PC-3 (cell line): ENCODE measurements at regions not wholly inside any gene's neighbourhood (a gene's known extent, or its start where the extent isn't known, plus 50 kb on each side); places are given as distances from the start of the nearest gene placed in this dataset.

Experiments
- EZH2 ChIP-seq: fragments of 300-600 bp; sonication (generic); IDR thresholded peaks from one replicate; pipeline ENCODE4 v1.6.1; 2017; ENCODE audit warnings: antibody characterized with exemption, mild to moderate bottlenecking, low read length; ENCODE audit not compliant: unreplicated experiment
- EZH2phosphoT487 ChIP-seq: fragments of 300-600 bp; sonication (generic); IDR thresholded peaks from 2 replicates; pipeline ENCODE4 v1.6.1; 2018; ENCODE audit warnings: mild to moderate bottlenecking, antibody characterized with exemption, low read length, borderline replicate concordance
- TF ChIP-seq, protein P1 (sequence below): fragments of 300-600 bp; sonication (generic); conservative IDR thresholded peaks from 2 replicates; pipeline ENCODE4 v1.5.1; 2017; ENCODE audit warnings: antibody characterized with exemption, low read depth, mild to moderate bottlenecking, low read length

DNA sequence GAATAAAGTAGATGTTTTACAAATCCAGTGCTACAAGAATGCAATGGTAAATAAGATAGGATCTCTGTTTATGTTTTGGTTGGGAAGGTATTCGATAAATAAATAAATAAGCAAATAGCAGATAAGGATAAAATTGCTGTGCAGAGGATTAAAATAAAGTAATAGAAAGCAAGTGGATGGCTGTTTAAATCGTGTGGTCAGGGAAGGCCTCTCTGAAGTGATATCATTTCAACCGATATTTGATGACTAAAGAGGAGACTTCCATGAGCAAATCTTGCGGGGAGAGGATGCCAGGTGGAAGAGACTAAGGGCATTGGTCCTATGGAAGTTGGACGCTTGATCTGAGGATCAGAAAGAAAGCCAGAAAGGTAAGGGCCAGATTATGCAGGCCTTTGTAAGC, 92.0 kb upstream of the CCN2 start:
- TF ChIP-seq, protein P1, sequence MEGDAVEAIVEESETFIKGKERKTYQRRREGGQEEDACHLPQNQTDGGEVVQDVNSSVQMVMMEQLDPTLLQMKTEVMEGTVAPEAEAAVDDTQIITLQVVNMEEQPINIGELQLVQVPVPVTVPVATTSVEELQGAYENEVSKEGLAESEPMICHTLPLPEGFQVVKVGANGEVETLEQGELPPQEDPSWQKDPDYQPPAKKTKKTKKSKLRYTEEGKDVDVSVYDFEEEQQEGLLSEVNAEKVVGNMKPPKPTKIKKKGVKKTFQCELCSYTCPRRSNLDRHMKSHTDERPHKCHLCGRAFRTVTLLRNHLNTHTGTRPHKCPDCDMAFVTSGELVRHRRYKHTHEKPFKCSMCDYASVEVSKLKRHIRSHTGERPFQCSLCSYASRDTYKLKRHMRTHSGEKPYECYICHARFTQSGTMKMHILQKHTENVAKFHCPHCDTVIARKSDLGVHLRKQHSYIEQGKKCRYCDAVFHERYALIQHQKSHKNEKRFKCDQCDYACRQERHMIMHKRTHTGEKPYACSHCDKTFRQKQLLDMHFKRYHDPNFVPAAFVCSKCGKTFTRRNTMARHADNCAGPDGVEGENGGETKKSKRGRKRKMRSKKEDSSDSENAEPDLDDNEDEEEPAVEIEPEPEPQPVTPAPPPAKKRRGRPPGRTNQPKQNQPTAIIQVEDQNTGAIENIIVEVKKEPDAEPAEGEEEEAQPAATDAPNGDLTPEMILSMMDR: no peak
- TF ChIP-seq EZH2: no peak
- no peak for TF ChIP-seq EZH2phosphoT487
